Common myeloid progenitor, CD34-positive (primary cell): ENCODE measurements at regions not wholly inside any gene's neighbourhood (a gene's known extent, or its start where the extent isn't known, plus 50 kb on each side); places are given as distances from the start of the nearest gene placed in this dataset.

Experiments used
- CTCF ChIA-PET: fragments of 350-600 bp; sonication (Branson Sonifier 250); formaldehyde crosslinking; loops from one replicate; lab custom pipeline; 2021; ENCODE audit warnings: antibody characterized with exemption; lab: Charles Lee
- POLR2A ChIA-PET: fragments of 350-600 bp; sonication (Branson Sonifier 250); formaldehyde crosslinking; loops from one replicate; lab custom pipeline; 2021; ENCODE audit warnings: antibody characterized with exemption; lab: Charles Lee
- DNase-seq, 3 donors: peaks; one replicate each; pipeline versions ENCODE4 v3.0.0 to v3.0.0-alpha.2; 2013
- H3K27ac ChIP-seq, 2 experiments: 1 replicate in 1 of 2; 2 replicates in 1 of 2; pipeline ENCODE4 v1.7.0; 2013; ENCODE audit warnings: inconsistent platforms in 2 of 2, low read length in 2 of 2, mild to moderate bottlenecking in 2 of 2, low read depth in 1 of 2, moderate library complexity in 1 of 2; ENCODE audit not compliant: severe bottlenecking in 2 of 2, insufficient read depth in 1 of 2, poor library complexity in 1 of 2
- H3K27me3 ChIP-seq, 5 experiments: replicated peaks in 2 of 5; 1 replicate in 3 of 5; 2 replicates in 2 of 5; pipeline versions ENCODE4 v1.6.1 to v1.7.0; 2013; ENCODE audit warnings: low read length in 4 of 5, mild to moderate bottlenecking in 2 of 5, moderate library complexity in 2 of 5, inconsistent platforms in 1 of 5; ENCODE audit not compliant: insufficient read depth in 5 of 5, control insufficient read depth in 4 of 5
- H3K36me3 ChIP-seq, 4 experiments: 1 replicate in 2 of 4; 2 replicates in 2 of 4; pipeline versions ENCODE4 v1.6.1 to v1.7.0; 2013; ENCODE audit warnings: low read length in 3 of 4, control low read depth in 1 of 4, mild to moderate bottlenecking in 1 of 4; ENCODE audit not compliant: control insufficient read depth in 4 of 4, insufficient read depth in 4 of 4
- H3K4me1 ChIP-seq, 4 experiments: 1 replicate in 3 of 4; 2 replicates in 1 of 4; pipeline versions ENCODE4 v1.6.1 to v1.7.1; 2013; ENCODE audit warnings: low read length in 3 of 4, mild to moderate bottlenecking in 3 of 4, control low read depth in 1 of 4, inconsistent platforms in 1 of 4, moderate library complexity in 1 of 4; ENCODE audit not compliant: control insufficient read depth in 4 of 4, insufficient read depth in 4 of 4; ENCODE audit errors: control extremely low read depth in 1 of 4
- H3K4me3 ChIP-seq, 7 experiments: 1 replicate in 4 of 7; 2 replicates in 3 of 7; pipeline versions ENCODE4 v1.5.1 to v1.7.0; 2013; ENCODE audit warnings: mild to moderate bottlenecking in 7 of 7, low read length in 6 of 7, moderate library complexity in 6 of 7, inconsistent platforms in 2 of 7, low read depth in 2 of 7, control low read depth in 1 of 7; ENCODE audit not compliant: insufficient read depth in 4 of 7, control insufficient read depth in 1 of 7; ENCODE audit errors: extremely low read depth in 1 of 7
- H3K9me3 ChIP-seq, 5 experiments: 1 replicate in 4 of 5; 2 replicates in 1 of 5; pipeline versions ENCODE4 v1.6.1 to v1.7.1; 2013; ENCODE audit warnings: low read length in 4 of 5, mild to moderate bottlenecking in 2 of 5, inconsistent platforms in 1 of 5, low read depth in 1 of 5, moderate library complexity in 1 of 5; ENCODE audit not compliant: control insufficient read depth in 4 of 5, insufficient read depth in 2 of 5; ENCODE audit errors: control extremely low read depth in 1 of 5
- WGBS: methylation state at CpG from one replicate; pipeline ENCODE4 v1.1.5; 2013; ENCODE audit not compliant: insufficient coverage; 5-methylcytosine and 5-hydroxymethylcytosine counted together

DNA sequence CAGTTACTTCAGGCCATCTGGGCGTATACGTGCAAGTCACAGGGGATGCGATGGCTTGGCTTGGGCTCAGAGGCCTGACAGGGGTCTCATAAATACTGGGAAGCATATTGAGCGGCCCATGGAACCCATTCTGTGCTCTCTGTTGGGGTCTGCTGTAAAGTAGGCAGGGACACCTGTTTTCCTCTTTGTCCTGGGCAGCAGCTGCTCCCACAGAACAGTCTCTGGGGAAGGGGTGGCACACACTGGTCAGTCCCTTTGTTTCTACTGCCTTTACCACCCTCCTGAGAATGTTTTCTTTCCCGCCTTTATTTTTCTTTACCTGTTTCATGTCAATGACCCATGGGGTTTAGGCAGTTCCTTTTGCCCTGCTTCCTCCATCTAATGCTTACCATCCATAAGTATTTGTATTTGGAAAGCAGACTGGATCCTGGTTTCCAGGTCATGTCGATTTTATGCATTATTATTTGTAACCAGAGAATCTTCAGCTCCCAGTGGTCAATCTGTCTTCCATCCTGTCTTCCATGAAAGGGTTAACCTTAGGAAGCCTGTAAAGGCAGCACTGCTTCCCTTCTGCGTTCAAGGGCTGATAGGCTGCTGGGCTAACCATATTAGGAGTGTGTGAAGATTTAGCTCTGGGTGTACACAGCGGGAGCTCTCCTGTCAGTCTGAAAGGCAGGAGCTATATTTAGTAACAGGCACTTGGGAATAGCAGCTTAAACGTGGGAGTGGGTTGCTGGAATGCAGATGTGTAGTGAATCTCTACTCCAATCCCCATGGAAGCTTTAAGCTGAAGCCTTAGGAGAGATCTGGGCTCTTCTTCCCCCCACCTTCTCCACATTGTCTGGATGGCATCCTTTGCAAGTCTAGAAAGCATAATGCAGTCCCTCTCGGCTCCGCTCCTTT, 124.0 kb downstream of the DYRK2 start:
- CTCF ChIA-PET, result no interaction called here
- H3K4me1 ChIP-seq, result no peaks in the 10 kb centered on the region
- H3K27ac ChIP-seq, result no peak overlapping the region
- no peaks in the 10 kb centered on the region for H3K9me3 ChIP-seq
- POLR2A ChIA-PET, result no interaction called here
- H3K4me3 ChIP-seq, result no peak overlapping the region
- DNase-seq, result no peak
- WGBS, result 75% methylated on average over 9 of the region's 11 CpGs
- H3K36me3 ChIP-seq, result no peaks in the 10 kb centered on the region
- no peaks in the 10 kb centered on the region for H3K27me3 ChIP-seq

DNA sequence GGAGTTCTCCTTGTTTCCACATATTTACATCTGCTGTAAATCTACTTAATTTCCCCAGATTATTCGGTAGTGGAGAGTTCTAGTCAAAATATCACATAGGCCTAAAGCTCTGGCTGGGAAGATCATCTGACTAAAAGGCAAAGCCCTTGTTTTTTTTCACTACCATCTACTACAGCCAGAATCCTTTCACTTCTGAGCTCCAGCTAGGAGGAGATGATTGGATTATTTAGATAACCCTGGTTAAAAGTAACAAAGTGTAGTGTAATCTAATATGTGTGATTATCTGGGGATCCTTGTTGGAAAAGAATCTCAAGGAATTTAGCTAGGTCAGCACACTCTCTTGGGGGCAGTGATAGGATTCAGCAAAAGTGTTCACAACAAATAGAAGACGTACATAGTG, 125.4 kb downstream of the DYRK2 start:
- no peak overlapping the region for H3K4me3 ChIP-seq
- H3K36me3 ChIP-seq, result no peaks in the 10 kb centered on the region
- no peak for DNase-seq
- POLR2A ChIA-PET, result no interaction called here
- no peaks in the 10 kb centered on the region for H3K9me3 ChIP-seq
- 100% methylated on average over 1 of the region's 2 CpGs for WGBS
- H3K27ac ChIP-seq, result no peak overlapping the region
- H3K4me1 ChIP-seq, result no peaks in the 10 kb centered on the region
- CTCF ChIA-PET, result no interaction called here
- no peaks in the 10 kb centered on the region for H3K27me3 ChIP-seq

DNA sequence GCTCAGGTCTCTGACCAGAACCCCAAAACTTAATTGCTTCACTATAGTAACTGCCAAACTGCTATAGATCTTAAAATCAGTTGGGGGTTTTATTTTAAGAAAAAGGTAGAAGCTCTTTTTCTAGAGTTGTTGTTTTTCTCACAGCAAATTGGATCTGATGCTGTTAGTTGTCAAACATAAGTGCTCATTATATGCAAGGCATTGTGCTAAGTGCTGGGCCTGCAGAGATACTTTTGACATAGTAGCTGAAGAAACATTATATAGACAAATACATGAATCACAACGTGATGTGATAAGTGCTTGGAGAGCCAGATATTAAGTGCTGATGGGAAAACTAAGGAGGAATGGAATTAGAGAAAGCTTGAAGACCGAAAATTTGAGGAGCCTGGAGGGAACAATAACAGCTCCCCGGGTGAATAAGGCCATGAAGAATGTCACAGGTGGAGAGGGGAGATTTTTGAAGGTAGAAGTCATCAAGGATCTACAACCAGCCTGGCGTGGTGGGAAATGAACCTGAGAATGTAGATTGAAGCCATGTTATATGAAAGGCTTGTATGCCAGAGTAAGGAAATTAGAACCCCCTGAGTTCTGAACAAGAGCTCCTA, 126.5 kb downstream of the DYRK2 start:
- Histone ChIP-seq H3K9me3 (no peaks in the 10 kb centered on the region), H3K4me3 (no peak overlapping the region), H3K4me1 (no peaks in the 10 kb centered on the region), H3K27ac (no peak overlapping the region), H3K27me3 (no peaks in the 10 kb centered on the region), H3K36me3 (no peaks in the 10 kb centered on the region)
- CTCF ChIA-PET, result interaction anchor here (0.9 to 1.4 kb wide), 2 partner anchors 58 to 419 kb away, joined by 3 read pairs; no protein-coding TSS in a partner anchor
- POLR2A ChIA-PET, result no interaction called here
- no peak for DNase-seq
- 100% methylated on average over 2 of the region's 4 CpGs for WGBS

DNA sequence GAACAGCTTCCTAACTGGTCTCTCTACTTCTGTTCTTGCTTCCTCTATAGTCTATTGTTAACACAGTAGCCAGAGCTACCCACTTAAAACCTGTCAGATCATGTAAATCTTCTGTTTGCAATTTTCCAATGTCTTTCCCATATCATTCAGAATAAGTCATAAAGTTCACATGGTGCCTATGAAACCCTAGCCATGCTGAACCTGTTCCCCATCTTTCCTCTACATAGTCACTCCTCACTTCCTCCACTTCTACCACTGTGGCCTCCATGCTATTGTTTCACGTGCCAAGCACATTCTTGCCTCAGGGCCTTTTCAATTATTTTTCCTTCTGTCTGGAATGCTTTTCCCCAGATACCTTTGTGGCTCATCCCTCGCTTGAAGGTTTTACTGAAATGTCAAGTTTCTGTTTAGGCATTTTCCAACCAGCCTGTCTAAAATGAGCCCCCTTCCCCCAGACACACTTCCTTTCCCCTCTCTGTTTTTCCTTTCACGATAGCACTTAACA, 132.1 kb downstream of the DYRK2 start:
- DNase-seq, result no peak
- no peak overlapping the region for H3K27ac ChIP-seq
- peaks cover 0 to 2% (median 0%) of the 10 kb centered on the region in 5 experiments for H3K9me3 ChIP-seq
- no peaks in the 10 kb centered on the region for H3K36me3 ChIP-seq
- POLR2A ChIA-PET, result no interaction called here
- WGBS, result 95% methylated on average over 2 of the region's 3 CpGs
- CTCF ChIA-PET, result no interaction called here
- H3K4me1 ChIP-seq, result no peaks in the 10 kb centered on the region
- H3K4me3 ChIP-seq, result no peak overlapping the region
- no peaks in the 10 kb centered on the region for H3K27me3 ChIP-seq

DNA sequence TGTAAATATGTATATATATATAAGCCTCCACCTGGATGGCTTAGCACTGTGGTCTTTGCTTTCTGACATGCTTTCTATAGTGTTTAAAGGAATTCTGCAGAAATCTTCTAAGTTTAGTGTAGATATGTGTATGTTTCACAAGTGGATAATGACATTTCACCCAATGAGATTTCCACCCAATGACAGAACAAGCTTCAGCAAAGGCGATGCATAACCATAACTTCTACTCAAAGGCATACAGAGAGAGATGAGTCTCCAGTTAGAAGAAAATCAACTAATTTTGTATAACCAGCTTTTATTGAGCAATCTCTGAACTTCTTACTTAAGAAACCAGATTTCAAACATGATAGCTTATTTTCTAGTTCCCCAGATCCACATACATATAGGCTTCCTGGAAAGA, 134.0 kb downstream of the DYRK2 start:
- H3K4me3 ChIP-seq, result no peak overlapping the region
- peaks cover 0 to 2% (median 0%) of the 10 kb centered on the region in 5 experiments for H3K9me3 ChIP-seq
- H3K36me3 ChIP-seq, result no peaks in the 10 kb centered on the region
- CTCF ChIA-PET, result no interaction called here
- H3K27me3 ChIP-seq, result no peaks in the 10 kb centered on the region
- H3K4me1 ChIP-seq, result no peaks in the 10 kb centered on the region
- no peak overlapping the region for H3K27ac ChIP-seq
- DNase-seq, result no peak
- no CpG with 5 or more reads among the region's 1 CpG for WGBS
- POLR2A ChIA-PET, result no interaction called here

DNA sequence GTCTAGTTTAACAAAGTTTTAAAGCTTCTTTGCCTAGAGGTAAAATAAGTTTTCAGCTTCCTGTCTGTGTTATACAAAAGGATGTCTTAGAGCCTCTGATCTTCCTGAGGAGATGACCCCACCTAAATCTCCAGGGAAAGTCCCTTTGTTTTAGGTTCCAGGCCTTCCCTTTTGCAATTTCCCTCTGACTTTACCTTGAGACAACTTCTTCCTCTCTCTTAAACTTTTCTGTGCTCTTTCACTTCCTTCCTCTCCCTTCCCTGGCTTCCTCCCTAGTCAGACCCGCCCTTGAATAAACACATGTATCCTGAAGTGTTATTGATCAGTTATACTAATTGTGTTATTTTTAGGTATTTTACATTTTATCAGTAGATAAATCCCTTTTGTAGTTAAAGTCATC, 134.8 kb downstream of the DYRK2 start:
- ChIA-PET POLR2A (no interaction called here), CTCF (no interaction called here)
- H3K4me1 ChIP-seq, result no peaks in the 10 kb centered on the region
- WGBS, result no CpG with 5 or more reads among the region's 1 CpG
- H3K36me3 ChIP-seq, result no peaks in the 10 kb centered on the region
- H3K4me3 ChIP-seq, result no peak overlapping the region
- H3K27me3 ChIP-seq, result no peaks in the 10 kb centered on the region
- no peak overlapping the region for H3K27ac ChIP-seq
- no peak for DNase-seq
- H3K9me3 ChIP-seq, result peaks cover 0 to 2% (median 0%) of the 10 kb centered on the region in 5 experiments

DNA sequence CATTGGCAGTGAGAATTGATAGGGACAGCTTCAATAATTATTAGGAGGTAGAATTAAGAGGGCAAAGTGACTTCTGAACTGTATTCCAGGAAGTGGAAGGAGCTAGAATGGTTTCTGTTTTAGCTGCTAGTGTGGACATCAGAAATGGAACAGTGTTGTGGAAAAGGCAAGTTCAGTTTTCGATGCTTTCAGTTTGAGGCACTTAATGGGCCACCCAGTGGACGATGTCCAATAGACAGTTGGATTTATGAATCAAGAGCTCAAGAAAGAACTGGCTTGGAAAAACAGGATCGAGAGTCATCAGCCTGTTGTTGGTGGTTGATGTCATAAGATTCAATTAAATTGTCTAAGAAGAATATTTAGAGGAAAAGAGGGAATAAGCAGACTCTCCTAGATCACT, 136.3 kb downstream of the DYRK2 start:
- Histone ChIP-seq H3K4me1 (no peaks in the 10 kb centered on the region), H3K36me3 (no peaks in the 10 kb centered on the region), H3K27me3 (no peaks in the 10 kb centered on the region), H3K27ac (no peak overlapping the region), H3K9me3 (peaks cover 0 to 2% (median 0%) of the 10 kb centered on the region in 5 experiments), H3K4me3 (no peak overlapping the region)
- POLR2A ChIA-PET, result no interaction called here
- 100% methylated on average over 3 of the region's 3 CpGs for WGBS
- no peak for DNase-seq
- CTCF ChIA-PET, result no interaction called here
